Esophagus mucosa (tissue), 1 donor: ENCODE measurements at regions not wholly inside any gene's neighbourhood (a gene's known extent, or its start where the extent isn't known, plus 50 kb on each side); places are given as distances from the start of the nearest gene placed in this dataset.
"Not testable (repeated sequence)": the region's sequence is repeated elsewhere in the genome, so short reads cannot be mapped to it uniquely, and the experiment has no call there.

ENCODE experiments used
- ATAC-seq: fragments of 200-7000 bp; cut with Tn5 transposase; one replicate; pipeline ENCODE4 v1.9.1; 2020
- donor health status: DM: yes; HTN: yes; CAD: no.

DNA sequence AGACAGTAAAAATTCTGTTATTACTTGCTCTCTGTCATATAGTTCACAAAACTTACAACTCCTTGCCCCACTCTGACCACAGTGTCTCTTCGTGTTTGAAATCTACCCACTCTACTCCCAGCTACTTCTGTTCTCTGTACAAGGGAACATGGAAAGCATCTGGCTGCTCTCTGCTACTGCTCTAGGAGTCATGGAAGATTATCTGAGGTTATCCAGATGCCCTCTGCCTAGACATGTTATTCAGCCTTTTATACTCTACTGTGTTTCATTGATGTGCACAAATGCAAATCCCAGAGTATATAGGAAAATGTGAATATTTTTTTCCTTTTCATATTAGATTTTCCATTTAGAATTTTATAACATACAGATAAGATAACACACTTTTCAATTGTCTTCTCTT is 1525.6 kb downstream of the MAT2B start:
- ATAC-seq, result no peak

DNA sequence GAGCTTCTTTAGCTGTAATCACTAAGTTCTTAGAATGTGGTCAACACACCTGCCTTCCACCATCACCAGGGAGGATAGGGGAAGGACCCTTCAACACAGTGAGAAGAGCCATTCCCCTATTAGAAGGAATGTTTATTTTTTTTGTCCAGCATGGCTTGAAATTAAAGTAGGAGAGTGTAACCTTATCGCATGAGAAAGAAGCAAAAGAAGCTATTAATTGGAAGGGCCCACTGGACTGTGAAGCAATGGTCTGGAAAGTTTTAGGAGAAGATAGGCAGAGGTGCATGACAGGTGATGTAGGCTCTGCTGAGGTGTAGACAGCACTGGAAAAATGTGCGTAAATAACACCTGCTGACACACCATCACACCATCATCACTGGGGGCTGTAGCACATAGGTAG is 1526.0 kb downstream of the MAT2B start:
- no peak for ATAC-seq

GRCh38 chr5:165035520-165035919 is 1530.1 kb downstream of the MAT2B start:
- no peak for ATAC-seq

- ATAC-seq, result no peak
Measured at GRCh38 chr5:165039748-165040147, 1534.3 kb downstream of the MAT2B start.

- not testable (repeated sequence) for ATAC-seq
Measured at GRCh38 chr5:165045941-165046340, 1540.5 kb downstream of the MAT2B start.

- ATAC-seq, result no peak
Measured at GRCh38 chr5:165055476-165055875, 1550.1 kb downstream of the MAT2B start.

- no peak for ATAC-seq
Measured at GRCh38 chr5:165057145-165057544, 1551.7 kb downstream of the MAT2B start.

- no peak for ATAC-seq
Measured at GRCh38 chr5:165066751-165067385, 1561.4 kb downstream of the MAT2B start.

DNA sequence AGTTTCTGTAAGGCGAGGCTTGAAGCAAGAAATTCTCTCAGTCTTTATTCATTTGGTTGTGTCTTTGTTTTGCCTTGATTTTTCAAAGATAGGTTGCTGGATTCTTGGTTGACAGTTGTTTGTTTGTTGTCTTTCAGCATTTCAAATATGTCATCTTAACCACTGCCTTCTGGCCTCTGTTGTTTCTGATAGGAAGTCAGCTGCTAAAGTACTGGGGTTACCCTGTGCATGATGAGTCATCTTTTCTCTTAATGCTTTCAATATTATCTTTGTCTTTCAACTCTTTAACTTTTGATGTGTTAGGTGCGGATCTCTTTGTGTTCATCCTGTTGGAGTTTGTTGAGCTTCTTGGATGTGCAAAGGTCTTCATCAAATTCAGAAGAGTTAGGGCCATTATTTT is 1571.3 kb downstream of the MAT2B start:
- ATAC-seq, result no peak

GRCh38 chr5:165079389-165079788 is 1574.0 kb downstream of the MAT2B start:
- ATAC-seq, result no peak

DNA sequence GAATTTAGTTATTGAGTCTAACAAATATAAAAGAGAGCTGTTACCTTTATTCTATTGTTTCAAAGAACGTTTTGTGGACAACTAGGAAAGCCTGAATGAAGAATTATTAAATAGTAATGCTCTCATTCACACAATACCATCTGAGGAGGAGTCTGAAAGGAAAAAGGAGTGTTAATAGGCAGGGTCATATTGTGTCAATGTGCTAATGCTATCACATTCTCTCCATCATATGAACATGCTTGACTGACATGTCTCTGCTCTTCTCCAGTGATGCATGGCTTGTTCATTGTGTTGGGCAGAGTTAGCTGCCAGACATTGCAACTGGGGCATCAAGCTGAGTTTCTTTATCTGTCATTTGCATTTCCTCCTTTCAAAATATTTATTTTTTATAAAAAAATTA is 1578.0 kb downstream of the MAT2B start:
- ATAC-seq, result no peak

DNA sequence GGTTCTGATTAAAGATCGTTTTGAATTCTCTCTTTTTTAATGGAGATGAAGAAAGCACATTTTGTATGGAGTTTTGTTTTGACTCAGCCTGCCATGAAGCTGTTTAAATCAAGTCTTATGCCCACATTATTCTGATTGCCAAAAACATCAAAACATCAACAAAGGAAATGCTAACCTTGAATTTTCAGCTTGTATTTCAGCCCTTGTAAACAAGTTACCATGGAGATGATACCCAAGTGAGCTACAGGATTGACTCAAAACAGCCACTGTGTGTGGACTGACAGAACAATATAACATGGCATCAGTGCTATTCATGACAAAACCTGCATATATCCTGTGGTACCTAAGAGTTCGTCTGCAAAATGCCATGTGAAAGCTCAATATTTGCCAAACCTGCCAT is 1581.0 kb downstream of the MAT2B start:
- ATAC-seq, result no peak

GRCh38 chr5:165094782-165095181 is 1589.4 kb downstream of the MAT2B start:
- ATAC-seq, result no peak

DNA sequence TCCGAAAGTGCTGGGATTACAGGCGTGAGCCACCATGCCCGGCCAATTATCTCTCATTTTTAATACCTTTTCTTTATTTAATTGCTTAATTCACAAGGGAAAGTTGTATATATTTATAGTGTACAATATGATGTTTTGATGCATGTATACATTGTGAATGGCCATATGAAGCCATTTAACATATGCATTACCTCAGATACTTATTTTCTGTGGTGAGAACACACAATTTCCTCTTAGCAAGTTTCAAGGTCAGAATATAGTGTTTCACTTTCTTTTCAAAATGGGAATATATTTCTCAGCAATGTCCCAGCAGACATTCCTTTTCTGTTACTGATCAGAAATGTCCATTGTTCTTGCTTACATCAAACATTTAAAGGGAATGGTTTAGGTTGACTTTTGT is 1596.3 kb downstream of the MAT2B start:
- no peak for ATAC-seq

DNA sequence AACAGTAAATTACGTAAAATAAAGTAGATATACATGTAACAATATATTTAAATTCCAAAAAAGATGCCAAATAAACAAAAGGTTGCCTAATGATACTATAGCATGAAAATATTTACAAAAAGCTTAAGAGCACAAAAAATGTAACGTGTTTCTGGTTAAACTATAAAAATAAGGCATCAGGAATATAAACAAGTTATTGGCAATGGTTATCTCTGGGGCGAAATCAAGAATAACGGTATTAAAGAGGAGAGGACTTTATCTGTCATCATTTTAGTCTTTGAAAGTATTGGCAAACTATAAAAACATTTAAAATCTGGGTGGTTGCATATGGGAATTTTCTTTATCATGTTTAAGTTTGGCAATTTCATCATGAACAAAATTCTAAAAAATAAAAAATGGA is 1599.2 kb downstream of the MAT2B start:
- ATAC-seq, result no peak

DNA sequence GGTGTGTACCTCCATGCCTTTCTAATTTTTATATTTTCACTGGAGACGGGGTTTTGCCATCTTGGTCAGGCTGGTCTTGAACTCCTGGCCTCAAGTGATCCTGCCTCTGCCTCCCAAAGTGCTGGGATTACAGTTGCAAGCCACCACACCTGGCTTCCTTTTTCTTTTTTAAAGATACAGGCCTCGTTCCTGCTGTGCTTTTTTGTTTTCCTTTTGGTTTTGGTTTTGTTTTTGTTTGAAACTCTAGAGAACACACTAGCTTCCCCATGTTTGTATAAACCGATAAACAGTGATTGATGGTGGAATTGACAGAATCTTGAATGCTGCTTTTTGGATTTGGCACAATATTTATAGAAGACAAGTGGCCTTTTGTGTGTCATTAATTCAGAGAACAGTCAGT is 1603.4 kb downstream of the MAT2B start:
- no peak for ATAC-seq

GRCh38 chr5:165119175-165119574 is 1613.8 kb downstream of the MAT2B start:
- no peak for ATAC-seq

DNA sequence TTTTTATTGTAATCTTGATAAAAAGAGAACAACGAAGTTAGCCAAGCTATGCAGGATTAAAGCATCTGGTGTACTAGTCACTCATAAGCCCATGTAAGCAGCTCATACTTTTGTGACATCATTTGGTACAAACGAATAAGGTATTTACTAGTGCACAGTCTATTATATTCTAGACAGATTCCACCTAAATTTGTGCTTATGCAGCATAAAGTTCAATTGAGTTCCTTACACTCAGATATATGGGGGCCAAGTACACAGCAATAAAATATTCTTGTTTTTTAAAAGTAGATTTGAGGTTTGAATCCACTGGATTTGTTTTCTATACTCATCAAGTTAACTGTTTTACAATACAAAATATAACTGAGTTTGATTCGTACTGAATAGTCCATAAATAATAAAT is 1621.2 kb downstream of the MAT2B start:
- ATAC-seq, result no peak

DNA sequence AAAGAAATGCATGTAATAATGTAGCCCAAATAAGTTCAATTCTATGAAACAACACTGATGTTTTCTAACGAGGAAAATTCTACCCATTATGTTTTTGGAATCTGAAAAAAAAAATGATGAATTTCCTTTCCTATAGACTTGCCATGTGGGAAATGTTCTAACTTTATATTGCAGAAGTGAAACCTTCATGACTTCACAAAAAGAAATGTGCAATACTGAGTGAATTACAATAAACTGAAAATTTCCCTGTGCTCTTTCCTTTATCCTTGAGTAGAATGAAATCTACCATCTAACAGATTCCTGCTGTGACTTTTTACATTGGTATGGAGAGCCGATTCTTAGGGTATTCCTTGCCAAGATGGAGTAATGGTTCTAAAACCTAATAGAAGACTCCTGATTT is 1622.5 kb downstream of the MAT2B start:
- no peak for ATAC-seq

GRCh38 chr5:165130656-165131055 is 1625.2 kb downstream of the MAT2B start:
- ATAC-seq, result no peak

DNA sequence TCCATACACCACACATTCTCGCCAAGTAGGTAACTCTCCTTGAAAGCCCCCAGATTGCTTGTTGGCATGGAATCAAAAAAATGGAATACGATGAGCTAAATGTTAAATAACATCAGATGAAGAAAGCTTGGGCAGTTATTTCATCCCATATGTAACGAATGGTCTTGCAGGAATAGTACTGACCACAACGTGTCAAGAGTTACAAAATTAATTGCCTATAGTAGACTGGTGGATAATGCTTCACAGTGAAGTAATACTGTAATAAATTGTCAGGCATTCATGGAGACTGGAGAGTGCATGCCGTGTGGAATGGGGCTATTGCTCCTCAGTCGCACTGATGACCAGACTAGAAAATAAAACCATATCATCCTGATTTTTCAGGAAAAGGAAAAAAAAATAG is 1628.7 kb downstream of the MAT2B start:
- ATAC-seq, result no peak

DNA sequence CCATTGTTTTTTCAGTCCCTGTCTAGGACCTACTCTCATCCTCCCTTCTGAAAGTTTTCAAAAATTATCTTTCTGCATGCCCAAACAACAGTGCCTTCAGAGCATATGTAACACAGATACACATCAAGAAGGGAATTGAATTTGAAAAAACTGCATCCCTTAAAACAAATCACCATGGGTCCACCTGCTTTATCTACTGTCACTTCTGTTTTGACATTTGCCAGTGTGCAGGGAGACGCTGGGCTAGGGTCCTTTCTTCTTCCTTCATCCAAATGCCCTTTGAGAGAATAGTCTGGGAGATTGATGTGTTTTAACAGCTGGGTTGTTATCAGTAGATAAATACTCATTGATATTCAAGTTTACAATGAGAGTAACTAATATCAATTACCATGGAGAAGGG is 1630.1 kb downstream of the MAT2B start:
- ATAC-seq, result no peak

- no peak for ATAC-seq
Measured at GRCh38 chr5:165137701-165138100, 1632.3 kb downstream of the MAT2B start.

DNA sequence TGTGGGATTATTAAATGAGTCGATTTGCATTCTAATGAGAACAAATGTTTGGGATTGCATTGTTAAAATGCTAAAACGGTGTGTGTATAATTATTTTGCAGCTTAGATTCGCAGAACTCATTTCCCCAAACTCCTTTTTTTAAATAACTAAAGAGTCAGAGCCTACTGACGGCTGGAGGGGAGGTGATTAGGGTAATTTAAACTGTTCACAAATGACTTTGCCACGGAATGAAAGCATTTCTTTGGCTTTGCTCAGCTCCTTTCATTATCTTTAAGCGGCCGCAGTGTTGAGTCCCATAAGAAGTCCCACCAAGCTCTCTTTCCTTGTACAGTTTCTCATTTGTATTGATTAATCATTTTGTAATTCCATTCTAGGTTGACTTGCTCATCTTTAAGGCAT is 1632.8 kb downstream of the MAT2B start:
- ATAC-seq, result no peak

- ATAC-seq, result no peak
Measured at GRCh38 chr5:165139262-165139661, 1633.8 kb downstream of the MAT2B start.
